ENCODE measurements at regions not wholly inside any gene's neighbourhood (a gene's known extent, or its start where the extent isn't known, plus 50 kb on each side); places are given as distances from the start of the nearest gene placed in this dataset.
A peak's percentile ranks its signal among the peaks of the same experiment; 100 is the strongest.

DNA sequence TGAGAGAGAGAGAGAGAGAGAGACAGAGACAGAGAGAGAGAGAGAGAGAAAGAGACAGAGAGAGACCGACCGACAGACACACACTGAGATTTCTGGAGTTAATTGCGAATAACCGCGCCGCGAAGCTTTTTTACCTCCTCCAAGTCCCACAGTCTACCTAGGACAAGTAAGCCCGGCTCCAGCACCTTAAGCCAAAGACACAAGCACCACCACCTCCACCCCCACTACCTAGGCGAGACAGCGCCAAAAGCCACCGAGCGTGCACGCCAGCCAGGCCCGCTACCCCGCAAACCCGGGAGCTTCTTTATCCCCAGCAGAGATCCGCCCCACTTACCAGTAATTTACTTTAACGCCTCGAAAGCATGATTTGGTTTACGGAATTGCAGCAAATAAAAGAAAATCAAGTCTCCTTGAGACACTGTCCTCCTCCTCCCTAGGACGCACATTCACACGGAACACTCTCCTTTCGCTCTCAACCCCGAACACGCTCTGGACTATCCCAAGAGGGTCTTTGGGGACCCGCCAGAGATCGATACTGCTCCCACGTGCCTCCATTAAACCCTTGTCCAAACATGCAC lies 649.6 kb upstream of the DIPK2B start:
- TF ChIP-seq, protein P1, sequence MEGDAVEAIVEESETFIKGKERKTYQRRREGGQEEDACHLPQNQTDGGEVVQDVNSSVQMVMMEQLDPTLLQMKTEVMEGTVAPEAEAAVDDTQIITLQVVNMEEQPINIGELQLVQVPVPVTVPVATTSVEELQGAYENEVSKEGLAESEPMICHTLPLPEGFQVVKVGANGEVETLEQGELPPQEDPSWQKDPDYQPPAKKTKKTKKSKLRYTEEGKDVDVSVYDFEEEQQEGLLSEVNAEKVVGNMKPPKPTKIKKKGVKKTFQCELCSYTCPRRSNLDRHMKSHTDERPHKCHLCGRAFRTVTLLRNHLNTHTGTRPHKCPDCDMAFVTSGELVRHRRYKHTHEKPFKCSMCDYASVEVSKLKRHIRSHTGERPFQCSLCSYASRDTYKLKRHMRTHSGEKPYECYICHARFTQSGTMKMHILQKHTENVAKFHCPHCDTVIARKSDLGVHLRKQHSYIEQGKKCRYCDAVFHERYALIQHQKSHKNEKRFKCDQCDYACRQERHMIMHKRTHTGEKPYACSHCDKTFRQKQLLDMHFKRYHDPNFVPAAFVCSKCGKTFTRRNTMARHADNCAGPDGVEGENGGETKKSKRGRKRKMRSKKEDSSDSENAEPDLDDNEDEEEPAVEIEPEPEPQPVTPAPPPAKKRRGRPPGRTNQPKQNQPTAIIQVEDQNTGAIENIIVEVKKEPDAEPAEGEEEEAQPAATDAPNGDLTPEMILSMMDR (IDR thresholded peaks at IDR 0.05; ENCODE audit: control insufficient read depth, insufficient read depth, low read depth, low read length, missing control alignments) = no peak
- no peak for DNase-seq (ENCODE audit: low read depth)
- H3K4me3 ChIP-seq (ENCODE audit: control insufficient read depth, low read depth, low read length) = peak overlapping the region; percentile 77

DNA sequence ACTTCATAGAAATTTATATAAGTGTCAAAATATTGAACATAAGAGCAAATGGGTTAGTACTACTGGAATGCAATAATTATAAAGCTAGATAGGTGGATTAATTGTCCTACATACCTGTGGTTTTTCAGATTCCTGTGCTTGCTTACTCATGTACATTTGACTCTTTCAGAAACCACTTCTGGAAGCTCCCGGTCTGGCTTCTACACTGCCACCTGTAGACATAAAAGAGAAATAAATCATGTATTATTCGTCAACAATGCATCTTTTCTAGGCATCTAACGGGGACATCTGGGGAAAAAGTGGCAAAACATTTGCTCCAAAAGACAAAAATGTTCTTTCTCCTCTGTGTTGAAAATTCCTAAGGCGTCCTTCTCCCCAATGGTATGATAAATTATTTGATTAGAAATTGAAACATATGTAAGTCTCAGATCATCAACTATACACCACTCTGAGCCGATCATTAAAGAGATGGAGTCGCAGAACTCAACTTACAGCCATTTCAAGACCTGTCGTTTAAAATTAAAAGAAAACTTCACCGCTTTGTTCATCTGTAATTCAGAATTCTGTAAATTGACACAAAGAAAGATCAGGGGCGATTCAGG lies 648.7 kb upstream of the DIPK2B start:
- peak; percentile 70 for DNase-seq (ENCODE audit: low read depth)
- TF ChIP-seq, protein P1 (IDR thresholded peaks at IDR 0.05; ENCODE audit: control insufficient read depth, insufficient read depth, low read depth, low read length, missing control alignments) = peak; percentile 48
- H3K4me3 ChIP-seq (ENCODE audit: control insufficient read depth, low read depth, low read length) = peak overlapping the region; percentile 77

DNA sequence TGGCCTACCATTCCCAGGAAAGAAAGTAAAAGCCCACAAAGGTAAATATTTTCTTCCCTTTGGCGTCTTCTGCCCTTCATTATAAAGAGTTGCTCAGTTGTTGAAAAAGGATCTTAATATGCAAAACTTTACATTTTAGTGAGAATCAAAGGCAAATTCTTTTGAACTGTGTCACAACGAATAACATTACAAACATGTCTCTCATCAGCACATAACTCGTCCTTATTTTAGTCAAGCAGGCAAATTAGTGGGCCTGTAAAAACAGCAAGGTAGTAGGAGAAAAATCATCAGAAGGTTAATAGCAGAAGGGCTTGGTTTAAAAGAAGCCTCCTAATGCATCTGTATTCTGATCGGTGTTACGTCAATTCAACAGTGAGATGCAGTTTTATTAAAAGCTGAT lies 647.3 kb upstream of the DIPK2B start:
- no peak for DNase-seq (ENCODE audit: low read depth)
- TF ChIP-seq, protein P1 (IDR thresholded peaks at IDR 0.05; ENCODE audit: control insufficient read depth, insufficient read depth, low read depth, low read length, missing control alignments) = no peak
- no peak overlapping the region for H3K4me3 ChIP-seq (ENCODE audit: control insufficient read depth, low read depth, low read length)

DNA sequence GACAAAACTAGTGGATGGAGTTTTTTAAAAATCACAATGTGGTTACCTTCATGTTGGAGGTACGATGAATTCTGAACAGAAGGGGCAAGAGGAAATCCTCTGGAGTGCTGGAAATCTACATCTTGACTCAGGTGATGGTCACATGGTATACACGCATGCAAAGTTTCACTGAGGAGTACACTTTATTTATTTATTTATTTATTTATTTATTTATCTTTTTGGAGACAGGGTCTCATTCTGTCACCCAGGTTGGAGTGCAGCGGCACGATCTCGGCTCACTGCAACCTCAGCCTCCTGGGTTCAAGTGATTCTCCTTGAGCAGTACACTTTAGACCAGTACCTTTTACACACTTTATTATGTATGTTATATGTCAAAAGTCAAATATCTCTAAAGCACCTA lies 645.7 kb upstream of the DIPK2B start:
- TF ChIP-seq, protein P1 (IDR thresholded peaks at IDR 0.05; ENCODE audit: control insufficient read depth, insufficient read depth, low read depth, low read length, missing control alignments) = no peak

DNA sequence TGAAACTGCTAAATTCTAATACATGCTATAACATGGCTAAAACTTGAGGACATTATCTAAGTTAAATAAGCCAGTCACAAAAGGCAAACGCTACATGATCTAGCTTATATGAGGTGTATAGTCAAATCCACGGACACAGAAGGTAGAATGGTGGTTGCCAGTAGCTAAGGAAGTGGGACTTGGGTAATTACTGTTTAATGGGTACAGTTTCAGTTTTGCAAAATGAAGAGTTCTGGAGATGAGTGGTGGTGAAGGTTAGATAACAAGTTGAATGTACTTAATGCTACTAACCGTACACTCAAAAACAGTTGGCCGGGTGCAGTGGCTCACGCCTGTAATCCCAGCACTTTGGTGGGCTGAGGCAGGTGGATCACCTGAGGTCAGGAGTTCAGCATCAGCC lies 644.5 kb upstream of the DIPK2B start:
- no peak overlapping the region for H3K4me3 ChIP-seq (ENCODE audit: control insufficient read depth, low read depth, low read length)
- TF ChIP-seq, protein P1 (IDR thresholded peaks at IDR 0.05; ENCODE audit: control insufficient read depth, insufficient read depth, low read depth, low read length, missing control alignments) = no peak
- DNase-seq (ENCODE audit: low read depth) = no peak

More for the DNA sequence above, 645.7 kb upstream of the DIPK2B start:
- H3K4me3 ChIP-seq (ENCODE audit: control insufficient read depth, low read depth, low read length) = no peak overlapping the region
- DNase-seq (ENCODE audit: low read depth) = no peak

DNA sequence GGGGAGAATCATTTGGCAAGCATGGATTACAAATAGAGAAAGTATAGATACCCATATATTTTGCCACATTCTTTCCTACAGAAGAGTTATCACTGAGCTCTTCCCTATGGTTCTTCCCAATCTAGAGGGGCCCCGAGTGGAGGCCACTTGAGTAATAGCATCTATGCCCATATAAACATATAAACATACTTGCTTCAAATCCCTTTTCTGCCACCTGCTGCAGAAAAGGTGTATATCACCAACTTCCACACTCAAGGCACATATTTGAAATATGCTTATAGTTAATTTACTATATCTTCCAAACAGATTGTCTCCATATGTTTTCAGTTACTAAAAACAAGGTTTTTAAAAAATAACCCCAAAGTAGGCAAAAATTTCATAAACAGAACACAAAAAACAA lies 642.8 kb upstream of the DIPK2B start:
- no peak for DNase-seq (ENCODE audit: low read depth)

More for the DNA sequence above, 642.8 kb upstream of the DIPK2B start:
- TF ChIP-seq, protein P1 (IDR thresholded peaks at IDR 0.05; ENCODE audit: control insufficient read depth, insufficient read depth, low read depth, low read length, missing control alignments) = peak; percentile 9
- no peak overlapping the region for H3K4me3 ChIP-seq (ENCODE audit: control insufficient read depth, low read depth, low read length)

Data from AG09309 (cell line).